GM20000 (cell line): ENCODE measurements at regions not wholly inside any gene's neighbourhood (a gene's known extent, or its start where the extent isn't known, plus 50 kb on each side); places are given as distances from the start of the nearest gene placed in this dataset.

Source experiments
- DNase-seq: peaks from one replicate; pipeline ENCODE4 v3.0.0; 2012; ENCODE audit warnings: low spot score
- CTCF ChIP-seq: IDR thresholded peaks from 2 replicates; pipeline ENCODE4 v1.5.1; 2012; ENCODE audit warnings: mild to moderate bottlenecking, control low read depth; ENCODE audit errors: extremely low read depth, missing control alignments

- no peak for DNase-seq
- no peak for TF ChIP-seq CTCF
Measured at GRCh38 chr2:138902239-138902871, 122.2 kb upstream of the NXPH2 start.

DNA sequence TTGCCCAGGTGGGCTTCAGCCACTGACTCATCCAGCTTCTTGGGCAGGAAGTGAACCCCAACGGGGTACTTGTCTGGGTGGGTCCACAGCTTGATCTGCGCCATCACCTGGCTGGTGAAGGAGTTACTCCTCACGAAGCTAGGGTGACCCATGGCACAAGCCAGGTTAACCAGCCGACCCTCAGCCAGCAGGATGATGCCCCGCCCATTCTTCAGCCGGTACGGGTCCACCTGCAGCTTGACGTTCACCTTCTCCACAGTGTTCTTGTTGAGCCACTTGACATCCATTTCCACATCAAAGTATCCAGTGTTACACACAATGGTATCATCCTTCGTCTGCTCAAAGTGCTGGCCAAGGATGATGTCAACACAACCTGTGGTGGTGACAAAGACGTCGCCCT, 121.3 kb upstream of the NXPH2 start:
- TF ChIP-seq CTCF = no peak
- DNase-seq = no peak

GRCh38 chr2:138898855-138899254, 118.7 kb upstream of the NXPH2 start:
- DNase-seq = no peak
- no peak for TF ChIP-seq CTCF

DNA sequence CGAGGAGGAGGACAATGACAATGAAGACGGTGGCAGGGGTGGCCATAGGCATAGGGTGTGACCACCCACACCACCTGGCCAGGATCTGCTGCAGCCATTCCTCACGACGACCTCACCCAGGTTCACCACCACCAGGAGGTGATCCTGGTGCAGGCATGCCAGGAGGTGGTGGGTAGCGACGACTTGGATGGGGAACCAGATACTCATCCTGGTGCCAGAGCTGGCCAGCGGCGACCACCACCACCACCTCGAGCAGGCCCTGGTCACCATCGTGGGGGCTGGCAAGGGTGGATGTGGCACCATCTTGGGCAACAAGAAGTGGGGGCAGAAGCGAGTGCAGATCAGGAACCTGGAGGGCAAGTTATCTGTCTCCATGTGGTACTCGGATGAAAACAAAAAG, 117.1 kb upstream of the NXPH2 start:
- TF ChIP-seq CTCF = no peak
- no peak for DNase-seq

GRCh38 chr2:138893746-138894145, 113.6 kb upstream of the NXPH2 start:
- no peak for DNase-seq
- TF ChIP-seq CTCF = no peak

- TF ChIP-seq CTCF = no peak
Measured at GRCh38 chr2:138881126-138881525, 100.9 kb upstream of the NXPH2 start.

GRCh38 chr2:138879931-138880330, 99.7 kb upstream of the NXPH2 start:
- DNase-seq = no peak
- no peak for TF ChIP-seq CTCF

More at GRCh38 chr2:138881126-138881525, 100.9 kb upstream of the NXPH2 start:
- no peak for DNase-seq
